Activated T-helper 17 cell treated with anti-CD3 and anti-CD28 coated beads, Interleukin-2, amount 50 U/mL, for 72 hours (primary cell): ENCODE measurements at regions not wholly inside any gene's neighbourhood (a gene's known extent, or its start where the extent isn't known, plus 50 kb on each side); places are given as distances from the start of the nearest gene placed in this dataset.

Experiments
- ATAC-seq: fragments of 150-1000 bp; cut with Tn5 transposase; replicated peaks from 2 replicates; pipeline ENCODE4 v1.10.0; 2021; ENCODE audit warnings: mild to moderate bottlenecking, moderate library complexity
- H3K27ac Mint-ChIP-seq: one replicate; pipeline ENCODE4 v1.8.0; 2022; ENCODE audit warnings: mixed read lengths
- H3K27me3 Mint-ChIP-seq: one replicate; pipeline ENCODE4 v1.8.0; 2022; ENCODE audit warnings: mixed read lengths
- H3K36me3 Mint-ChIP-seq: one replicate; pipeline ENCODE4 v1.8.0; 2022; ENCODE audit warnings: low read depth, mild to moderate bottlenecking, mixed read lengths
- H3K4me1 Mint-ChIP-seq: one replicate; pipeline ENCODE4 v1.8.0; 2022; ENCODE audit warnings: mixed read lengths
- H3K4me3 Mint-ChIP-seq: one replicate; pipeline ENCODE4 v1.8.0; 2022; ENCODE audit warnings: mild to moderate bottlenecking, mixed read lengths
- H3K9me3 Mint-ChIP-seq: one replicate; pipeline ENCODE4 v1.8.0; 2022; ENCODE audit warnings: mixed read lengths

DNA sequence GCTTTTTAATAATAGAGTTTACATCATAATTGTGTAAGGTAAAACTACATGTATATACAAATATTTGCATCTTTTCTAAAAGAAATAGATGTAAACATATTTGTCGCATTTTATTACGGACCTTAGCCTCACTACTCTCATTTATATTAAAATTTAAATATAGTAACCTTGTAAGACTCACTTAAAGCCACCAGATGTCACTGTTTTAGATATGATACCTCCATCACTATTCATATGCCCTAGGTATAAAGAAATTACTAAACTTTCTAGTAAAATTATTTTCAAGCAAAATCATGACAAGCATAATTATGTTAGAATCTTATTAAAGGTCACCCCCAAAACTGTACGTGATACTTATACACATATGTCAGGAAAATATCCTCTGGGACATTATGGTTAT is 674.3 kb upstream of the REG3G start:
- Mint-ChIP-seq H3K36me3 (no peaks in the 10 kb centered on the region), H3K27me3 (no peaks in the 10 kb centered on the region), H3K4me1 (no peaks in the 10 kb centered on the region), H3K27ac (no peak overlapping the region), H3K4me3 (no peak overlapping the region), H3K9me3 (peaks cover 24% of the 10 kb centered on the region)
- no peak for ATAC-seq

DNA sequence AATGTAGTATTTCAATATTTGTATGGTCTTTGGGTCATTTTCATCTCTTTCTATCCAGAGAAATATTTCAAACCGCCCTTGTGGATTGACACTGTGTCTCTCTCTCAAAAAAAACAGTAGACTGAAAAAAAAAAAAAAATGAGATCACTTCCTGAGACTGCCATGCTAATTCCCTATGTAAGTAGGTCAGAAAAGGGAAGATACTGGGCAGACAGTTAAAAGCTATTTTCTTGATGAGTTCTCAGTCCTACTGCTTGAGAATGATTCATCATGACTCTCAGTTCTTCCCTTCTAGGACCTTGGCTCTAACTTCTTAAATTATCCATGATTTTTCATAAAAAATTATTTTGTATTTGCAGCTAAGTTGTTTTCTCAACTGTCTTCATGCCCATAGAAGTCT is 672.3 kb upstream of the REG3G start:
- Mint-ChIP-seq H3K27me3 (no peaks in the 10 kb centered on the region), H3K27ac (no peak overlapping the region), H3K4me3 (no peak overlapping the region), H3K36me3 (no peaks in the 10 kb centered on the region), H3K4me1 (no peaks in the 10 kb centered on the region), H3K9me3 (peaks cover 31% of the 10 kb centered on the region)
- ATAC-seq: no peak

DNA sequence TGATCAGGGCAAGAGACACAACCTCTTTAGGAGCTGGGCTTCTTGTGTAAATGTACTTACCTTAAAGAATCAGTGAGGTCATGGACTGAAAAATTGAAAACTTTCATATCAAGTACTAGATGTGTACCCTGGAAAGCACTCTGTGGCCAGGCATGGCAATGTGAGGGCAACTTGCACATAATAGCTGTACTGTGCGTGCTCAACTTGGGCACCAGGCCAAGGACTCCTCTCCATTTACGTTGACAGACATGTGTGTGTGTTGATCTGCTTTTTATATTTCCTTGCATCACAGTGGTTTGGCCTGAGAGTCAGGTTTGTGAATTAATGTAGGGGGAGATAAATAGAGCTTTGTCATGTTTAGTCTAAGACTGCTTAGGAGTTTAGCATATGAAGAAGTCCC is 669.5 kb upstream of the REG3G start:
- Mint-ChIP-seq H3K9me3 (peaks cover 31% of the 10 kb centered on the region), H3K4me1 (no peaks in the 10 kb centered on the region)
- ATAC-seq: no peak

DNA sequence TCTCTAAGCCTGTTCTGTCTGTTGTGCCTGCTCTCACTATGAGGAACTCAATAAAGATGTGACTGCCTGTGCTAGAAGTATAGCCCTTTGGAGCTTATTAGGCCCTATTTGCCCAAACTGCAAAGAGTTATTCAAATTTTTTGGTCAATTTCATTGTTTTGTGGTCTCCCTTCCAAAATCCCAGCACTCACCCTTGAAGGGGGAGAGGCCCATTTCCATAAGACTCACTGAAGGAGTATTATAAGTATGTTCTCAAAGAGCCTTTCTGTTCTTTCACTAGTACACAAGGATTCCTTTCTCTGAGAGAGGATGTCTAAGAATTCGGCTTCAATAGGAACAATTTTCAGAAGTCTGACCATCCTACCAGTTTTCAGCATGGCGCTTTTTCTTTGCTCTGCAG is 641.9 kb upstream of the REG3G start:
- H3K27ac Mint-ChIP-seq: no peak overlapping the region
- no peaks in the 10 kb centered on the region for H3K4me1 Mint-ChIP-seq
- H3K36me3 Mint-ChIP-seq: no peaks in the 10 kb centered on the region
- H3K4me3 Mint-ChIP-seq: no peak overlapping the region
- no peak for ATAC-seq
- H3K27me3 Mint-ChIP-seq: no peaks in the 10 kb centered on the region
- peaks cover 18% of the 10 kb centered on the region for H3K9me3 Mint-ChIP-seq

More for the DNA sequence above, 669.5 kb upstream of the REG3G start:
- Mint-ChIP-seq H3K4me3 (no peak overlapping the region), H3K36me3 (no peaks in the 10 kb centered on the region), H3K27me3 (no peaks in the 10 kb centered on the region), H3K27ac (no peak overlapping the region)

DNA sequence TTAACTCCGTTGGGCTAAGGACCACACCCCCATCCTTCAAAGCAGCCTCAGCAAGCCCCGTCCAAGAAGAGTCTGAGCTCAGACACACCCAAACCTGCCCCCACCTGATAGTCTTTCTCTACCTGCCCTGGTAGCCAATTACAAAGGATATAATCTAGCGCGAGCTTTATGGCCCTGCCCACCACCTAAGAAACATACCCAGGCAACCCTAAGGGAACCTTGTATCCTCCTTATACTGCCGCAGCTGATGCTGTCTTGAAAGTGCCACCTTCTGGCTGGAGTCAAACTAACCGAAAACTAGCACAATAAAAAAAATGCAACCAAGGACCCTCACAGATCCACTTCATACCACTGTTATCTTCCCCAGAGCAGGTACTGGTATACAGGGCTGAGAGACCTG is 628.3 kb upstream of the REG3G start:
- H3K27me3 Mint-ChIP-seq: no peaks in the 10 kb centered on the region
- H3K4me1 Mint-ChIP-seq: no peaks in the 10 kb centered on the region
- peaks cover 25% of the 10 kb centered on the region for H3K9me3 Mint-ChIP-seq
- no peaks in the 10 kb centered on the region for H3K36me3 Mint-ChIP-seq
- no peak for ATAC-seq
- H3K27ac Mint-ChIP-seq: no peak overlapping the region
- H3K4me3 Mint-ChIP-seq: no peak overlapping the region

DNA sequence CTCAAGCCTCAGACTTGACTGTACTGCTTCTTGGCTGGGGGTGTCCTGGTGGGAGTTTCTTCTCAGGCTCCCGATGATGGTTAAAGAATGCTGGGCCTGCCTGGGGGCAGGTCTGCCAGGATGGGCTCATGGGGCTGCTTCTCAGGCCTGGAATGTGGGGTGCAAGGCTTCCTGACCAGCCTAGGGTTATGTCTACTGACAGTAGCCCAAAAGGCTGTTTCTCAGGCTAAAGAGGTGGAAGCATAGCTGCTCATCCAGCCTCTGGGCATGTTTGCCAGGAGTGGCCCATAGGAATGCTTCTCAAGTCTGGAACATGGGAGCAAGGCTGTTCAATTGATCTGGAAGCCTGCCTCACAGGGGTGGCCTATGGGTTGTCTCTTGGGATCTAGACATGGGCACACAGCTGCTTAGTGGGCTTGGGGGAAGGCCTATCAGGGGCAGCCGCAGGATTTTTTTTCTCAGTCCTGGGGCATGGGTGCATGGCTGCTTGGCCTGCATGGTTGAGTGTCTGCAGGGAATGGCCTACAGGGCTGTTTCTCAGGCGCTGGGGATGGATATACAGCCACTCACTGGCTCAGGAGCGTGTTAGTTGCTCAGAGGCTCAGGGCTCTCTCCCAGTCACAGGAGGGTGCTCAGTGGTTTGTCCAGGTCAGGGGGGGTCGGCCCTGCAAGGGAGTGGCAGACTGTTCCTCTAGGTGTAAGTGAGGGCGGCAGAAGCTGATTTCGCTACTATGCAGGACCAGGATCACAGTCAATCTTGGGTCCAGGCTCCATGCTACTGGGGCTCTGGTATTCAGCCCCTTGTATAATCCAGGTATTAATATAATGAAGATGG is 617.3 kb upstream of the REG3G start:
- H3K9me3 Mint-ChIP-seq: peaks cover 14% of the 10 kb centered on the region
- H3K4me3 Mint-ChIP-seq: no peak overlapping the region
- H3K36me3 Mint-ChIP-seq: no peaks in the 10 kb centered on the region
- no peak overlapping the region for H3K27ac Mint-ChIP-seq
- no peaks in the 10 kb centered on the region for H3K4me1 Mint-ChIP-seq
- no peak for ATAC-seq
- no peaks in the 10 kb centered on the region for H3K27me3 Mint-ChIP-seq

DNA sequence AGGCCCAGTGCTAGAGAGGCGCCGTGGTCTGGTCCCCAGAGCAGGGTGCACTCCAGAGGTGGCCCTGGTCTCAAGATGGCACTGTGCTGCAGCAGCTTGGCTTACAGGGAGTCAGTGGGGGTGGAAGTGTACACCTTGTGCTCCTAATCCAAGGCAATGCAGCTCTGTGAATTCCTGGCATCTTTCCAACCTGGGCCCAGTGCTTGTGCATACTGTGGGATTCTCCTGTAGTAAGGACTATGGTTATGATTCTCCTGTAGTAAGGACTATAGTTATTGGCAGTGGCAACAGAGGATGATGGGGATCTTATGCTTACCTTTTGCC is 616.7 kb upstream of the REG3G start:
- Mint-ChIP-seq H3K9me3 (peaks cover 14% of the 10 kb centered on the region), H3K36me3 (no peaks in the 10 kb centered on the region), H3K4me3 (no peak overlapping the region), H3K4me1 (no peaks in the 10 kb centered on the region), H3K27ac (no peak overlapping the region), H3K27me3 (no peaks in the 10 kb centered on the region)
- no peak for ATAC-seq

DNA sequence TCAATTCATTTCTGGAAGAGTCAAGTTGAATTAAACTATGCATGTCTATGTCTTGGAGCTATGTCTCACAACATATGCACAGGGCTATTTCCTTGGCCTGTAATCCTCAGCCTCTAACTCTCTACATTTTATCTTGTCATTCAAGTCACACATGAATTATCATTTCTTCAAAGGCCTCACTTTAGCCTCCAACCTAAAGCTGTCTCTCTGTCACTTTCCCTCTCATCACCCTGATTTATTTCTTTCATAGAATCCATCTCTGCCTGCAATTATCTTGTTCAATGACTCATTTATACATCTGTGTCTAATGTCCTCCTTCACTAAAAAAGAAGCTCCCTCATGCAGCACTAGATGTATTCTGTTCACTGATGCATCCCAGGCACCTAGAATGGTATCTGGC is 614.2 kb upstream of the REG3G start:
- Mint-ChIP-seq H3K9me3 (peaks cover 14% of the 10 kb centered on the region), H3K27me3 (no peaks in the 10 kb centered on the region), H3K4me1 (no peaks in the 10 kb centered on the region), H3K4me3 (no peak overlapping the region), H3K27ac (no peak overlapping the region), H3K36me3 (no peaks in the 10 kb centered on the region)
- no peak for ATAC-seq

DNA sequence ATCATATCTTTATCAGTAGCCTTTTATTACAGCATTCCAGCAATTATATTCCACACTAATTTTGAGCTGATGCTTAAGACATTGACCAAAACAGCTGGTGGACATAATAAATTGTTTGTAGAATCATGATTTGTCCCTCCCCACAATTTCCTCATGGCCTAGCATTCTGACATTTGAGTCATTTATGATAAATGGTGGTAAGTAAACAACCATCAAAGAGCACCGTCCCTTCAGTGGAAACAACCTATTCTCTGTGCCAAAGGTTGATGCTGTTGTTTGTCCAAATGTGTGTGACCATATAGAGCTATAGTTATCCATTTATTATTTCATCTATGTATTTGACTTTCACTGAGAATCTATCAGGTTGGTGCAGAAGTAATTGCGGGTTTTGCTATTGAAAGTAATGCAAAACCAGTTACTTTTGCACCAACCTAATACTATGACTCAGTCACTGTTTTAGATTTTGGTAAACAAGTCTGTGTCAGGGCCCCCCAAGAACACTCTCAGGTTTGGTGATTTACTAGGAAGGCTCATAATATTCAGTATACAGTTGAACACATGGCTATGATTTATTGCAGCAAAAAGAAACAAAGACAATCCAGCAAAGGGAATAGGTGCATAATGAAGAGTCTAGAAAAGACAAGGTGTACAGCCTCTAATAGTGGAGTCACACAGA is 608.7 kb upstream of the REG3G start:
- Mint-ChIP-seq H3K27ac (no peak overlapping the region), H3K36me3 (no peaks in the 10 kb centered on the region), H3K4me1 (no peaks in the 10 kb centered on the region), H3K4me3 (no peak overlapping the region), H3K27me3 (no peaks in the 10 kb centered on the region), H3K9me3 (peaks cover 14% of the 10 kb centered on the region)
- no peak for ATAC-seq

DNA sequence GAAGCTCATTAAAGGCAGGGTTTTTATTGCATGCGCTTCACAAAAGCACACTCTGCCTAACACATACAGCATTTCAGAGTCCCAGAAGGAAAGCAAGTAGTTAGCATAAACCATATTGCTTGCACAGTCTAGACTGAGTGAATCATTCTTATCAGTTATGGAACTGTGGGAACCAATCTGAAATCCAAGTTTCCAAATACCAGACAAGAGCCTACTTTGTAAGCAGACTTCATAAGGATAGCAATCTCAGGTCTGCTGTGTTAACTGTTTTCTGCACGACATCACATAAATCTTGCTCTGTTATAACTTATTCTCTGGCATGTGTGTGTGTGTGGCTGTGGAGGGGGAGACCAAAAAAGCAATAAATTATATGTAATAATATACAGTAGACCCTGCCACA is 608.1 kb upstream of the REG3G start:
- H3K4me3 Mint-ChIP-seq: no peak overlapping the region
- H3K27ac Mint-ChIP-seq: no peak overlapping the region
- no peaks in the 10 kb centered on the region for H3K4me1 Mint-ChIP-seq
- H3K27me3 Mint-ChIP-seq: no peaks in the 10 kb centered on the region
- no peaks in the 10 kb centered on the region for H3K36me3 Mint-ChIP-seq
- no peak for ATAC-seq
- H3K9me3 Mint-ChIP-seq: peaks cover 17% of the 10 kb centered on the region

DNA sequence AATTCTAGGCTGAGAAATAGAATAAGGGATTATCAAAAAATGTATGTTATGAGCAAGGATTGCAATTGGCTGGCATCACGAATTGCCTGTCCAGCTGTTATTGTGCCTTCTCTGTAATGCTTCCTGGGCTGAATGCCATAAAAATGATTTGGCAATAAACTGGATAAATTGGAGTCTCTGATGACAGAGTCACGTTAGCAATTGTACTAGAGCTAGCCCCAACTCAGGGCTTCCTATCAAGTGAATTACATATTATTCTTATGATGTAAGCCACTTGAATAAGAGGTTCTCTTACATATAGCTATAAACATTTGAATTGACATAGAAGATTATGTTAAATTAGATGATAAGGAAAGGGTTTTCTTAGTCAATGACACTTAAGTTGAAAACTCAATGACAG is 607.5 kb upstream of the REG3G start:
- H3K4me1 Mint-ChIP-seq: no peaks in the 10 kb centered on the region
- H3K36me3 Mint-ChIP-seq: no peaks in the 10 kb centered on the region
- no peak overlapping the region for H3K27ac Mint-ChIP-seq
- ATAC-seq: no peak
- H3K4me3 Mint-ChIP-seq: no peak overlapping the region
- peaks cover 18% of the 10 kb centered on the region for H3K9me3 Mint-ChIP-seq
- no peaks in the 10 kb centered on the region for H3K27me3 Mint-ChIP-seq

DNA sequence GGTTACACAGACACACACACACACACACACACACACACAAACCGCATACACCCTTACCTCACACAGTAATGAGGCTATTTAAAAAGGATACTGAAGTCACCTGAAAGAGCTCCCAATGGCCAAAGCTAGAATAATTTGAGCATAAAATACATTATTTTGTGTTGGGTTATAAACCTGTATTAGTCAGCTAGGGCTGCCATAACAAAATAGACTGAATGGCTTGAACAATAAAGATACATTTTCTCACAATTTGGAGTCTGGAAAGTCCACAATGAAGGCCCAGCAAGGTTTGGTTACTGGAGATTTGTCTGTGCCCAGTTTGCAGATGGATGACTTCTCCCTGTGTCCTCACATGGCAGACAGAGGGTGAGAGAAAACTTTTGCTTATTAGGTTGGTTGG is 605.4 kb upstream of the REG3G start:
- no peak for ATAC-seq
- peaks cover 22% of the 10 kb centered on the region for H3K9me3 Mint-ChIP-seq
- H3K4me3 Mint-ChIP-seq: no peak overlapping the region
- no peaks in the 10 kb centered on the region for H3K4me1 Mint-ChIP-seq
- H3K36me3 Mint-ChIP-seq: no peaks in the 10 kb centered on the region
- H3K27me3 Mint-ChIP-seq: no peaks in the 10 kb centered on the region
- no peak overlapping the region for H3K27ac Mint-ChIP-seq

DNA sequence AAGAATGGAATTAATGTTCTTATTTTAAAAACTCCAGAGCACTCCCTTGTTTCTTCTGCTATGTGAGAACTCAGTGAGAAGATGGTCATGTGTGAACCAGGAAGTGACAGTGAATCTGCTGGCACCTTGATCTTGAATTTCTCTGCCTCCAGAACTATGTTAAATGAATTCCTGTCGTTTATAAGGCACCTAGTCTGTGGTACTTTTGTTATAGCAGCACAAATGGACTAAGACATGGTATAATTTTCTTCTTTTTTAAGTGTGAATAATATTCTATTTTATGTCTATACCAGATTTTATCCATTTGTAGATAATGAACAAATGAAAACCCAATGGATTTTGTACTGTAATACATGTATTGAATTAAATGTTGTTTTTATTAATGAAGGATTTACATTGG is 601.9 kb upstream of the REG3G start:
- no peak for ATAC-seq
- H3K36me3 Mint-ChIP-seq: no peaks in the 10 kb centered on the region
- no peak overlapping the region for H3K27ac Mint-ChIP-seq
- no peaks in the 10 kb centered on the region for H3K27me3 Mint-ChIP-seq
- H3K4me3 Mint-ChIP-seq: no peak overlapping the region
- no peaks in the 10 kb centered on the region for H3K4me1 Mint-ChIP-seq
- H3K9me3 Mint-ChIP-seq: peaks cover 23% of the 10 kb centered on the region

DNA sequence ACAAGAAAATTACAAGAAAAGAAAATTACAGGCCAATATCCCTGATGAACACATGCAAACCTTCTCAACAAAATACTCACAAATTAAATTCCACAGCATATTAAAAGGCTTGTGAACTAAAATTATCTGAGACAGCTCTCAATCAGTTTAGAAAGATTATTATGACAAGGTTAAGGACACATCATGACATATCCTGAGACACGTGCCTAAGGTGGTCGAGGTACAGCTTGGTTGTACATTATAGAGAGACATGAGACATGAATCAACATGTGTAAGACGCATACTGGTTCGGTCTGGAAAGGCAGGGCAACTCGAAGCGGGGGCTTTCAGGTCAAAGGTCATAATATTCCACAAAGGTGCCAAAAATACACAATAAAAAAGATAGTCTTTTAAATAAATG is 598.3 kb upstream of the REG3G start:
- Mint-ChIP-seq H3K27me3 (no peaks in the 10 kb centered on the region), H3K27ac (no peak overlapping the region), H3K9me3 (peaks cover 20% of the 10 kb centered on the region), H3K4me3 (no peak overlapping the region), H3K36me3 (no peaks in the 10 kb centered on the region), H3K4me1 (no peaks in the 10 kb centered on the region)
- no peak for ATAC-seq

DNA sequence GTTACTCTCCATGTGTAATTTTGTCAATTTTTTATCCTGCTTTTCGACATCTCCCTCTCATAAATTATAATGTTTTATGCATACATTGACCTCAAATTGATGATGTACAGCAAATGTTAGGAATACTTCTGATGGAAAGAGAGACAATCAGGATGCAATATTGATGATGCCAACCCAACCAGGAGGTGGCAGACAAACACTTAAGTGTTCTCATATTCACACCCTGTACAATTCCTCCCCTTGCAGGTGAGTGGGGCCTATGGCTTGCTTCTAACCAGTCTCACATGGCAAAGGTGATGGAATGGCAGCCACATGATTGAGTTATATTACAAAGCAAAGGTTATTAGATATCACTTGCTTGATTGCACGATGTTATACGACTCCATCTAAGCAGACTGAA is 594.3 kb upstream of the REG3G start:
- no peak overlapping the region for H3K27ac Mint-ChIP-seq
- H3K9me3 Mint-ChIP-seq: peaks cover 29% of the 10 kb centered on the region
- H3K4me3 Mint-ChIP-seq: no peak overlapping the region
- H3K27me3 Mint-ChIP-seq: no peaks in the 10 kb centered on the region
- no peaks in the 10 kb centered on the region for H3K36me3 Mint-ChIP-seq
- no peak for ATAC-seq
- no peaks in the 10 kb centered on the region for H3K4me1 Mint-ChIP-seq
